Fibroblast of skin of left quadriceps (primary cell): ENCODE measurements at regions not wholly inside any gene's neighbourhood (a gene's known extent, or its start where the extent isn't known, plus 50 kb on each side); places are given as distances from the start of the nearest gene placed in this dataset.
A peak's percentile ranks its signal among the peaks of the same experiment; 100 is the strongest.
"Not testable (repeated sequence)": the region's sequence is repeated elsewhere in the genome, so short reads cannot be mapped to it uniquely, and the experiment has no call there.

ENCODE experiments used
- DNase-seq, 2 experiments: peaks; one replicate each; pipeline ENCODE4 v3.0.0-alpha.2; 2013; ENCODE audit warnings: low read depth in 2 of 2

- DNase-seq, result no peak
Observed at GRCh38 chr4:159910721-159911120, 807.8 kb downstream of the RAPGEF2 start.

- no peak for DNase-seq
Observed at GRCh38 chr4:159922119-159922518, 819.2 kb downstream of the RAPGEF2 start.

DNA sequence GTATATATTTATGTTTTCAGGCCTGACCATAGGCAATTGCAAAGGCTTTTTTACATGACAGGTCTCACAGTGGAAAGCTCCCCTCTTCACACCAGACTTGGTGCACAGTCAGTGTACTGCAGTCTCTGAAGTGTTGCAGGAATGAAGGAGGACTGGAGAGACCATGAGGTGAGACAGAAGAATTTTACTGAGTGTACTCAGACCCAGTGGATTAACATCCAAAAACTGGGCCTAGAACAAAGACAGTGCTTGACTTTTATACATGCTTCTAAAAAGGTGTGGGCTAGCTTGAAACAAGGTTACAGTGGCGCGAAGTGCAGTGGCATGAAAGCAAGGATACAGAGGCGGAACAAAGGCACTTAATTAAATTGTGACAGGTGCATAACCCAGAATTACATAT lies 822.9 kb downstream of the RAPGEF2 start:
- no peak for DNase-seq

- no peak for DNase-seq
Observed at GRCh38 chr4:159926871-159927270, 824.0 kb downstream of the RAPGEF2 start.

- no peak for DNase-seq
Observed at GRCh38 chr4:159927781-159928180, 824.9 kb downstream of the RAPGEF2 start.

GRCh38 chr4:159934602-159935001 lies 831.7 kb downstream of the RAPGEF2 start:
- DNase-seq, result not testable (repeated sequence)

DNA sequence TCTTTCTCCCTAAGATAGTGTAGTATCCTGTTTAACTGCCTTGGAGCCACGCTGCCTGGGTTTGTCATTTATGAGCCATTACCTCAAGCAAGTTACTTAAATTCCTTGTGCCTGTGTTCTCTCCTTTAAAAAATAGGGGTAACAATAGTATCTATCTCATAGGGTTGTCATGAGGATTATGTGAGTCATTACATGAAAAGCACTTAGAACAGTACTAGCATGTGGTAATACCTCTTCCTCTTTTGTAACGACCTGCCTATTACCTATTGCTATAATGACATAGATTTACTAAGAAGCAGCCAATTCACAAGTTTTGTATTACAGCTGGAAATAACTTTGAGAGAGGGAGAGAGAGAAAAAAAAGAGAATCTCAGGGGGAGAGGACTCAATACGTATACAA lies 834.7 kb downstream of the RAPGEF2 start:
- no peak for DNase-seq

DNA sequence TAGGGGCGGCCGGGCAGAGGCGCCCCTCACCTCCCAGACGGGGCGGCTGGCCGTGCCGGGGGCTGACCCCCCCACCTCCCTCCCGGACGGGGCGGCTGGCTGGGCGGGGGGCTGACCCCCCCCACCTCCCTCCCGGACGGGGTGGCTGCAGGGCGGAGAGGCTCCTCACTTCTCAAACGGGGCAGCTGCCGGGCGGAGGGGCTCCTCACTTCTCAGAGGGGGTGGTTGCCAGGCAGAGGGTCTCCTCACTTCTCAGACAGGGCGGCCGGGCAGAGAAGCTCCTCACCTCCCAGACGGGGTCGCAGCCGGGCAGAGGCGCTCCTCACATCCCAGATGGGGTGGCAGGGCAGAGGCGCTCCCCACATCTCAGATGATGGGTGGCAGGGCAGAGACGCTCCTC lies 836.8 kb downstream of the RAPGEF2 start:
- not testable (repeated sequence) for DNase-seq

- no peak for DNase-seq
Observed at GRCh38 chr4:159941076-159941475, 838.2 kb downstream of the RAPGEF2 start.

DNA sequence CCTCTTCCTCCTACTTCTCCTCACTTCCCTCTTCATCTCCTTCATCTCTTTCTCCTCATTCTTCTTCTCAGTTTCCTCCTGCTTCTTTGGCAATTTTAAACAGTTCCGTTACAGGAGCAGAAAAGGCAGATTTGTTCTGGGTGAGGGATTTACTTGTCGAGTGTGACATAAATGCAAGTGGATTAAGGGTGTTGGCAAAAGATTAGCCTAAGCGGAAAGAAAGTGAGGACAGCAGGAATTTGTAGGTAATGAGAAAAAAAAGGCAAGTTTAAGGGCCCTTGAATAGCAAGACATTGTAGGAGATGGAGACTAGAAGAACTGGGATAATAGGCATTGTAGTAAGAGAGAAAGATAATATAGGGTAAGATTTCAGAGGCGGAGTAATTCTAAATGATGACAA lies 841.6 kb downstream of the RAPGEF2 start:
- DNase-seq, result no peak

- DNase-seq, result peak; percentile 47 to 57
Observed at GRCh38 chr4:159946983-159947615, 844.2 kb downstream of the RAPGEF2 start.

DNA sequence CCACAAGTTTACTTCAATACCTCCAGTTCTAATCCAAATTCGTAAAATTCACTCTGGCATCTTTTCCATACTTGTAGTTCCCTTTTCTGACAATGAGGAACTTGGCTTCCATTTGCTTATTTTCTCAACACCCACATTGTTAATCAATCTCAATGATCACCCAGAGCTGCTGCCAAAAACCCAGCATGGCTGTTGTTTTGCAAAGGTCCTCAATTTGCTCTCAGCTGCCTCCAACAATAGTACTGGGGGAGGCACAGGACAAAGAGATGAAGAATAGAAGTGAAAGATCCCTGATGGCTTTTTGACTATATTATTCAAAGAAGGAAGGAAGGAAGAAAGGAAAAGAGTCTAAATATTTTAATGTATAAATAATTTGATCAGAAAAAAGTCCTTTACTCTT lies 847.8 kb downstream of the RAPGEF2 start:
- no peak for DNase-seq

- DNase-seq, result no peak
Observed at GRCh38 chr4:159966746-159967145, 863.9 kb downstream of the RAPGEF2 start.

- not testable (repeated sequence) for DNase-seq
Observed at GRCh38 chr4:159976871-159977482, 874.1 kb downstream of the RAPGEF2 start.

DNA sequence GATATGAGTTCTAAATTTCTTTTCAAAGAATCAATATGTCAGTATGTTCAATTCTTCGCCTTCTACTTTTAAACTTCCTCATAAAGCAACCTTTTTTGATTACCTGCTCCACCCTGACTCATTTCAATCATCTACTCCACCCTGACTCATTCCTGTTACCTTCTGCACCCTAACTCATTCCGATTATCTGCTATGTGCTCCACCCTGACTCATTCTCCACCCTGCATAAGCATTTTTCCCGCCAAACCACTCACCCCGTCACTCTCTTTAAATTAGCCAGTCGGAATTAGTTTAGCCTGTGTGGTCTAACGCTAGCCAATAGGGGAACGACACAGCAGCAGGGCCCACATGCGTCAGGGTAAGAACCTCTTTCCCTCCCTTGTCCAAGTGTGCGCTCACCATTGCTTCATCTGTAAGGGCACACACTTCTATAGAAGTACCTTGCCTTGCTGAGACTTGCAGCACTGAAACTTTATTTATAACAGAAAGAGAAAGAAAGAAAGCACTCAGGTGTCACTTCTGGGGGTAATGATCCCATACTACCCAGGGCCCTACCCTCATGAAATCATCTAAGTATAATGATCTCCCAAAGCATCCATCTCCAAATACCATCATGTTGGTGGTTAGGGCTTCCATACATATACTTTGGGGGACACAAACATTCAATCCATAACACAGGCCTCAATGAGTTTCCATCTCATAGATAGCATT lies 875.2 kb downstream of the RAPGEF2 start:
- no peak for DNase-seq

GRCh38 chr4:159979351-159979750 lies 876.5 kb downstream of the RAPGEF2 start:
- no peak for DNase-seq

DNA sequence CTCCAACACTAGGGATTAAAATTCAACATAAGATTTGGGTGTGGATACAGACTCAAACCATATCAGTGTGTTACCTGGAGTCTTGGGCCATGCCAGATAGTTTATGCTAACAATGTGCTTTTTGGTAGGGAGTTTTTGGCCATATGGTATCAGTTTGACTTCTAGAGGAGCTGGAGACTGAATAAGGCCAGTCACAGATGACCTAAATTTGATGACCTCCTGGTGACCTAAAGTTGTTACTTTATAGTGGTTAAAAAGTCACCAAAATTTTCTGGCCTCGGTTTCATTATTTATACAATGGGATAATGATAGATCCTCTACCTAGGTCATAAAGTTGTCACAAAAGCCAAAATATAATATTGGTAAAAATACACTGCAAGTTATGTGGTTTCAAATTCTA lies 877.1 kb downstream of the RAPGEF2 start:
- DNase-seq, result no peak

GRCh38 chr4:159980826-159981468 lies 878.1 kb downstream of the RAPGEF2 start:
- DNase-seq, result no peak

DNA sequence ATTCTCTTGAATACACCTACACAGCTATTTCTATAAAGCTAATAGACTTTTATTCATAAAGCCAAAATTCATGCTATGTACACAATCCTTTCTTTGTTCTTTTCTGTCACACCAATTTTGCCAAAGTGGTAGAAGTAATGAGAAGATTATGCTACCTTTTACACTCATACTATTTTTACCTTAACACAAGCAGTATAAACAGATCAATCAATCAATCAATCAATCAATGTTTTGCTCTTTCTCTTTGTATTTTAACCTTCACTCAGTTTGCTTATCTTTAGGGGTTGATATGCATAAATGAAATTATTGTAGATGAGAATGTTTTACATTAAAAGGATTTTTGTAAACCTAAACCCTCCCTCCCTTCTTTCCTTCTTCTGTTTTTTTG lies 878.6 kb downstream of the RAPGEF2 start:
- no peak for DNase-seq

- DNase-seq, result peak in 1 of 2 experiments; percentile 1
Observed at GRCh38 chr4:159983082-159983481, 880.2 kb downstream of the RAPGEF2 start.

DNA sequence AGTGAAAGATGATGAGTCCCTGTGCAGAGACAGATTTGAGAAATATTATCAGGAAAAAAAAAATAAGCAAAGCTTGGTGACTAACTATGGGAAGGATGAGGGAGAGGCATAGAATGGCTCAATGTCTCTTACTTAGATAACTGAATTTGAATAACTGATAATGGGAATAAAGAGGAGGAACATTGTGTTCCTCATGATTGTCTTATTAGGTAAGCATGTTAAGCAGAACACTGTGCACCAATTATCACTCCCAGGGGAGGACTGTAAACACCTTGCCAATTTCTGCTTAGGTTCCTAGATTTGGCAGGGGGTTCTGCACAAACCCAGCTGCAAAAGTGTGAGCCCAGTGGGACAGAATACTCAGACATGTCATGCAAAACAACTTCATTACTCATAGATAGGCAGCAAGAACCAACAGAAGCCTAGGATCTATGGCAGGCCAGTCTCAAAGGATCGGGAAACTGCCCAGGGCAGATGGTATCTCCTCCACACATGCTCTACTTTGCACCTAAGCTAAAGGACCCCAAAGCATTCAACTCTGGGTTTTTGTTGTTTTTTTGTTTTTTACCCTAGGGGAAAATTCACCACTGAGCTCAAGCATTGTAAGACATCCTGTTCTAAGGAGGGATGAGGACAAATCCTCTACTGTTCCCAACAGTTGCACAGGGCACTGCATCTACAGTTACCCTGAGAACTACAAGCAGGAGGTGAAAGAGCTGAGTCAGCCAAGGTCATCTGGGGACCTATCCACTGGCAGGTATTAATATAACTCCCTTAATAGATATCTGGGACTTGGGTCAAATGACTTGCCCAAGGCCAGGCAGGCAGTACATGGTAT lies 907.0 kb downstream of the RAPGEF2 start:
- no peak for DNase-seq

GRCh38 chr4:160019936-160020335 lies 917.1 kb downstream of the RAPGEF2 start:
- no peak for DNase-seq
